HG03196 (cell line): ENCODE measurements at regions not wholly inside any gene's neighbourhood (a gene's known extent, or its start where the extent isn't known, plus 50 kb on each side); places are given as distances from the start of the nearest gene placed in this dataset.

Source experiments
- ATAC-seq: cut with Tn5 transposase; IDR thresholded peaks from one replicate; pipeline ENCODE4 v1.9.1; 2021; ENCODE audit not compliant: unreplicated experiment

- ATAC-seq = peak; percentile 47
Observed at GRCh38 chr5:107294211-107294550, 376.6 kb downstream of the EFNA5 start.

GRCh38 chr5:107293541-107294210, 377.1 kb downstream of the EFNA5 start:
- ATAC-seq = no peak

GRCh38 chr5:107291866-107292265, 378.9 kb downstream of the EFNA5 start:
- ATAC-seq = no peak

- no peak for ATAC-seq
Observed at GRCh38 chr5:107290780-107291398, 379.8 kb downstream of the EFNA5 start.

GRCh38 chr5:107289030-107289714, 381.6 kb downstream of the EFNA5 start:
- ATAC-seq = peak; percentile 90

GRCh38 chr5:107286447-107287098, 384.2 kb downstream of the EFNA5 start:
- no peak for ATAC-seq

- no peak for ATAC-seq
Observed at GRCh38 chr5:107285772-107286171, 385.0 kb downstream of the EFNA5 start.

- ATAC-seq = no peak
Observed at GRCh38 chr5:107284822-107285525, 385.8 kb downstream of the EFNA5 start.

- no peak for ATAC-seq
Observed at GRCh38 chr5:107282061-107282460, 388.7 kb downstream of the EFNA5 start.

GRCh38 chr5:107278774-107279173, 392.0 kb downstream of the EFNA5 start:
- no peak for ATAC-seq

GRCh38 chr5:107277485-107278125, 393.1 kb downstream of the EFNA5 start:
- ATAC-seq = no peak

- no peak for ATAC-seq
Observed at GRCh38 chr5:107275333-107275732, 395.4 kb downstream of the EFNA5 start.

- ATAC-seq = no peak
Observed at GRCh38 chr5:107274571-107274970, 396.2 kb downstream of the EFNA5 start.

GRCh38 chr5:107272954-107273353, 397.8 kb downstream of the EFNA5 start:
- ATAC-seq = no peak

GRCh38 chr5:107272509-107272908, 398.2 kb downstream of the EFNA5 start:
- no peak for ATAC-seq

GRCh38 chr5:107271682-107272350, 398.9 kb downstream of the EFNA5 start:
- no peak for ATAC-seq

GRCh38 chr5:107270561-107270960, 400.2 kb downstream of the EFNA5 start:
- ATAC-seq = no peak

- no peak for ATAC-seq
Observed at GRCh38 chr5:107269678-107270077, 401.1 kb downstream of the EFNA5 start.

GRCh38 chr5:107269256-107269655, 401.5 kb downstream of the EFNA5 start:
- no peak for ATAC-seq

GRCh38 chr5:107268241-107268640, 402.5 kb downstream of the EFNA5 start:
- no peak for ATAC-seq
